Vagina (tissue), 2 donors: ENCODE measurements at regions not wholly inside any gene's neighbourhood (a gene's known extent, or its start where the extent isn't known, plus 50 kb on each side); places are given as distances from the start of the nearest gene placed in this dataset.
"Not testable (repeated sequence)": the region's sequence is repeated elsewhere in the genome, so short reads cannot be mapped to it uniquely, and the experiment has no call there.

ENCODE experiments used
- DNase-seq, 2 donors: peaks; one replicate each; pipeline ENCODE4 v3.0.0-alpha.2; 2017; ENCODE audit errors: extremely low spot score in 2 of 2
- H3K27ac ChIP-seq: fragments of 200-600 bp; sonication (generic); one replicate; pipeline ENCODE4 v1.5.1; 2019
- H3K27me3 ChIP-seq: fragments of 200-600 bp; sonication (generic); one replicate; pipeline ENCODE4 v1.5.1; 2019
- H3K36me3 ChIP-seq, 2 donors: fragments of 200-600 bp; sonication (generic); one replicate each; pipeline ENCODE4 v1.5.1; 2017 to 2019
- H3K4me1 ChIP-seq: fragments of 200-600 bp; sonication (generic); one replicate; pipeline ENCODE4 v1.5.1; 2019
- H3K4me3 ChIP-seq, 2 donors: fragments of 200-600 bp; sonication (generic); 1 replicate in 1 of 2; 2 replicates in 1 of 2; pipeline ENCODE4 v1.5.1; 2016 to 2019
- H3K9me3 ChIP-seq: fragments of 200-600 bp; sonication (generic); one replicate; pipeline ENCODE4 v1.5.1; 2019
- CTCF ChIP-seq, 3 experiments: fragments of 450-650 bp in 2 of 3; fragments of 200-600 bp in 1 of 3; sonication (generic) in 1 of 3; IDR thresholded peaks; one replicate each; pipeline ENCODE4 v1.5.1; 2017 to 2019; ENCODE audit warnings: antibody characterized with exemption in 3 of 3, mild to moderate bottlenecking in 2 of 3, moderate library complexity in 2 of 3
- POLR2A ChIP-seq, 2 donors: fragments of 450-650 bp; IDR thresholded peaks; one replicate each; pipeline ENCODE4 v1.6.1; 2017; ENCODE audit warnings: antibody characterized with exemption in 2 of 2, mild to moderate bottlenecking in 2 of 2, moderate library complexity in 2 of 2
- POLR2AphosphoS5 ChIP-seq, 2 donors: sonication (generic); formaldehyde crosslinking; IDR thresholded peaks; one replicate each; pipeline ENCODE4 v1.9.0; 2017; ENCODE audit warnings: antibody characterized with exemption in 2 of 2, mild to moderate bottlenecking in 2 of 2, low read depth in 1 of 2; ENCODE audit not compliant: insufficient read depth in 1 of 2
- intact Hi-C: fragments of 100-400 bp; cut with DNase I; formaldehyde crosslinking; loops from one replicate; pipeline ENCODE4 v1.15.1; 2023

GRCh38 chr2:235105821-235106359, 154.1 kb downstream of the SH3BP4 start:
- no peaks in the 10 kb centered on the region for H3K9me3 ChIP-seq
- no peak overlapping the region for H3K27ac ChIP-seq
- H3K27me3 ChIP-seq = no peaks in the 10 kb centered on the region
- no peak for DNase-seq
- no peaks in the 10 kb centered on the region for H3K36me3 ChIP-seq
- H3K4me1 ChIP-seq = no peaks in the 10 kb centered on the region
- intact Hi-C loops = no loop called here
- no peak overlapping the region for H3K4me3 ChIP-seq
- TF ChIP-seq CTCF (IDR thresholded peaks at IDR 0.05) = no peak
- no peak for TF ChIP-seq POLR2A (IDR thresholded peaks at IDR 0.05)
- no peak for TF ChIP-seq POLR2AphosphoS5 (IDR thresholded peaks at IDR 0.05; ENCODE audit: insufficient read depth in 1 of 2, low read depth in 1 of 2)

- intact Hi-C loops = no loop called here
- no peak overlapping the region for H3K27ac ChIP-seq
- no peaks in the 10 kb centered on the region for H3K36me3 ChIP-seq
- TF ChIP-seq POLR2AphosphoS5 (IDR thresholded peaks at IDR 0.05; ENCODE audit: insufficient read depth in 1 of 2, low read depth in 1 of 2) = no peak
- peak; percentile 23 to 51 (median 43) for TF ChIP-seq CTCF (IDR thresholded peaks at IDR 0.05)
- H3K27me3 ChIP-seq = no peaks in the 10 kb centered on the region
- H3K4me3 ChIP-seq = no peak overlapping the region
- no peak for DNase-seq
- no peaks in the 10 kb centered on the region for H3K4me1 ChIP-seq
- H3K9me3 ChIP-seq = no peaks in the 10 kb centered on the region
These were observed 155.2 kb downstream of the SH3BP4 start for GRCh38 chr2:235106874-235107639.

GRCh38 chr2:235107640-235107951, 155.8 kb downstream of the SH3BP4 start:
- TF ChIP-seq CTCF (IDR thresholded peaks at IDR 0.05) = no peak
- TF ChIP-seq POLR2A (IDR thresholded peaks at IDR 0.05) = no peak
- TF ChIP-seq POLR2AphosphoS5 (IDR thresholded peaks at IDR 0.05; ENCODE audit: insufficient read depth in 1 of 2, low read depth in 1 of 2) = no peak
- Histone ChIP-seq H3K36me3 (no peaks in the 10 kb centered on the region), H3K9me3 (no peaks in the 10 kb centered on the region), H3K27me3 (no peaks in the 10 kb centered on the region), H3K4me3 (no peak overlapping the region), H3K4me1 (no peaks in the 10 kb centered on the region), H3K27ac (no peak overlapping the region)
- intact Hi-C loops = no loop called here
- DNase-seq = no peak

GRCh38 chr2:235109561-235109960, 157.7 kb downstream of the SH3BP4 start:
- intact Hi-C loops, DNase-seq, H3K27me3 ChIP-seq, H3K4me1 ChIP-seq, H3K36me3 ChIP-seq, H3K4me3 ChIP-seq, H3K27ac ChIP-seq, H3K9me3 ChIP-seq: not testable (repeated sequence)

GRCh38 chr2:235112365-235112764, 160.5 kb downstream of the SH3BP4 start:
- Histone ChIP-seq H3K4me3 (no peak overlapping the region), H3K9me3 (no peaks in the 10 kb centered on the region), H3K27me3 (no peaks in the 10 kb centered on the region), H3K4me1 (no peaks in the 10 kb centered on the region), H3K36me3 (no peaks in the 10 kb centered on the region), H3K27ac (no peak overlapping the region)
- TF ChIP-seq POLR2A (IDR thresholded peaks at IDR 0.05) (no peak), CTCF (IDR thresholded peaks at IDR 0.05) (no peak), POLR2AphosphoS5 (IDR thresholded peaks at IDR 0.05; ENCODE audit: insufficient read depth in 1 of 2, low read depth in 1 of 2) (no peak)
- DNase-seq = no peak
- intact Hi-C loops = no loop called here
